Breast epithelium (tissue), 3 donors: ENCODE measurements at regions not wholly inside any gene's neighbourhood (a gene's known extent, or its start where the extent isn't known, plus 50 kb on each side); places are given as distances from the start of the nearest gene placed in this dataset.

ENCODE experiments used
- POLR2A ChIP-seq: fragments of 450-650 bp; IDR thresholded peaks from one replicate; pipeline ENCODE4 v1.6.1; 2016; ENCODE audit warnings: antibody characterized with exemption, mild to moderate bottlenecking, moderate library complexity
- POLR2AphosphoS5 ChIP-seq, 3 donors: sonication (generic); formaldehyde crosslinking; IDR thresholded peaks; one replicate each; pipeline ENCODE4 v1.6.1; 2017; ENCODE audit warnings: antibody characterized with exemption in 3 of 3

- TF ChIP-seq POLR2A (no peak), POLR2AphosphoS5 (IDR thresholded peaks at IDR 0.05) (no peak)
Observed at GRCh38 chr5:137567226-137567625, 68.1 kb upstream of the SPOCK1 start.
